SU-DHL-6 (cell line): ENCODE measurements at regions not wholly inside any gene's neighbourhood (a gene's known extent, or its start where the extent isn't known, plus 50 kb on each side); places are given as distances from the start of the nearest gene placed in this dataset.

ENCODE experiments used
- H2AFZ ChIP-seq: fragments of 200-600 bp; sonication (generic); 2 replicates; pipeline ENCODE4 v1.6.1; 2014; ENCODE audit warnings: low read depth, mild to moderate bottlenecking, moderate library complexity, mixed read lengths, antibody characterized with exemption, low read length; ENCODE audit not compliant: severe bottlenecking
- H3F3A ChIP-seq: fragments of 200-600 bp; shearing (Covaris generic); 2 replicates; pipeline ENCODE4 v1.6.0; 2016; ENCODE audit warnings: antibody characterized with exemption, mild to moderate bottlenecking; ENCODE audit not compliant: insufficient read depth
- H3K27ac ChIP-seq: fragments of 200-600 bp; sonication (generic); 2 replicates; pipeline ENCODE4 v1.5.1; 2016; ENCODE audit warnings: low read depth, mild to moderate bottlenecking, low read length, moderate library complexity, mixed read lengths
- H3K27me3 ChIP-seq: fragments of 200-600 bp; sonication (generic), shearing (Covaris generic); 2 replicates; pipeline ENCODE4 v1.6.0; 2014; ENCODE audit warnings: mild to moderate bottlenecking, low read length
- H3K36me3 ChIP-seq: fragments of 200-600 bp; sonication (generic); 2 replicates; pipeline ENCODE4 v1.6.1; 2014; ENCODE audit warnings: mild to moderate bottlenecking, low read length, mixed read lengths
- H3K4me2 ChIP-seq: fragments of 300-600, 200-600 bp; shearing (Covaris generic), sonication (generic); 2 replicates; pipeline ENCODE4 v1.6.0; 2014; ENCODE audit warnings: low read length, low read depth, mild to moderate bottlenecking; ENCODE audit not compliant: poor library complexity, severe bottlenecking
- H3K4me3 ChIP-seq: fragments of 200-600 bp; sonication (generic); 2 replicates; pipeline ENCODE4 v1.5.1; 2014; ENCODE audit warnings: antibody characterized with exemption, low read length, mild to moderate bottlenecking, mixed read lengths; ENCODE audit not compliant: insufficient read depth, poor library complexity, severe bottlenecking
- H3K79me2 ChIP-seq: fragments of 200-600 bp; sonication (generic); 2 replicates; pipeline ENCODE4 v1.6.1; 2014; ENCODE audit warnings: mild to moderate bottlenecking, low read length, moderate library complexity; ENCODE audit not compliant: insufficient read depth
- H3K9ac ChIP-seq: fragments of 200-600 bp; sonication (generic); 2 replicates; pipeline ENCODE4 v1.7.0; 2014; ENCODE audit warnings: mild to moderate bottlenecking, low read length
- H3K9me2 ChIP-seq: fragments of 200-600 bp; sonication (generic); replicated peaks from 2 replicates; pipeline ENCODE4 v1.6.1; 2014; ENCODE audit warnings: low read length; ENCODE audit not compliant: insufficient read depth
- H3K9me3 ChIP-seq: fragments of 200-600 bp; sonication (generic); 2 replicates; pipeline ENCODE4 v1.6.1; 2014; ENCODE audit warnings: low read length, mixed read lengths; ENCODE audit not compliant: insufficient read depth
- H4K20me1 ChIP-seq: fragments of 200-600 bp; sonication (generic); 2 replicates; pipeline ENCODE4 v1.6.1; 2014; ENCODE audit warnings: low read depth, mild to moderate bottlenecking, antibody characterized with exemption, low read length, moderate library complexity, mixed read lengths
- CTCF ChIP-seq: fragments of 200-600 bp; sonication (generic); IDR thresholded peaks from one replicate; pipeline ENCODE4 v1.5.1; 2017; ENCODE audit warnings: antibody characterized with exemption, mild to moderate bottlenecking, low read length, moderate library complexity; ENCODE audit not compliant: insufficient read depth, poor library complexity, severe bottlenecking
- EZH2phosphoT487 ChIP-seq: fragments of 200-600 bp; sonication (generic), shearing (Covaris generic); conservative IDR thresholded peaks from 2 replicates; pipeline ENCODE4 v1.6.1; 2018; ENCODE audit warnings: mild to moderate bottlenecking, antibody characterized with exemption, low read length, moderate library complexity, mixed read lengths

DNA sequence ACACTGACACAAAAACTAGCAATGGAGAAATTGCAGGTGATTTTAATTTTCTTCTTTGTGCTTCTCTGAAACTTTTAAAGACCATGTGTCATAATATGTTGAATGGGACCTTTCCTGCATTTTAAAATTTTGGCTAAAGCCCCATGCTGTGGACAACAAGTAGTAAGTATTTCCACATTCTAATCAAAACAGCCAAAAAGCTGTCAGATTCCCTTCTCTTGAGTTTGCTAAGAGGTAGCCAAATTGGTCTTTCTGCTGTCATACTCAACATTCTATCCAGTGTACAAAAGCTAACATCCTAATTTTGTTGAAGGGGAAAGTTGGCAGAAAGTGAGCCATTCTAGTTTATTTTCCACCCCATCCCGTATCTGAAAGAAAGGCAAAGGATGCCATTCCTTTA is 447.6 kb downstream of the TFEC start:
- Histone ChIP-seq H3K36me3 (no peaks in the 10 kb centered on the region), H3K9me2 (no peaks in the 10 kb centered on the region), H3K9ac (no peak overlapping the region), H4K20me1 (no peaks in the 10 kb centered on the region), H2AFZ (no peak overlapping the region), H3K27ac (no peak overlapping the region), H3K4me2 (no peak overlapping the region), H3K4me3 (no peak overlapping the region), H3K27me3 (no peaks in the 10 kb centered on the region), H3K9me3 (no peaks in the 10 kb centered on the region), H3F3A (no peaks in the 10 kb centered on the region), H3K79me2 (no peaks in the 10 kb centered on the region)
- TF ChIP-seq CTCF: no peak
- TF ChIP-seq EZH2phosphoT487: no peak

DNA sequence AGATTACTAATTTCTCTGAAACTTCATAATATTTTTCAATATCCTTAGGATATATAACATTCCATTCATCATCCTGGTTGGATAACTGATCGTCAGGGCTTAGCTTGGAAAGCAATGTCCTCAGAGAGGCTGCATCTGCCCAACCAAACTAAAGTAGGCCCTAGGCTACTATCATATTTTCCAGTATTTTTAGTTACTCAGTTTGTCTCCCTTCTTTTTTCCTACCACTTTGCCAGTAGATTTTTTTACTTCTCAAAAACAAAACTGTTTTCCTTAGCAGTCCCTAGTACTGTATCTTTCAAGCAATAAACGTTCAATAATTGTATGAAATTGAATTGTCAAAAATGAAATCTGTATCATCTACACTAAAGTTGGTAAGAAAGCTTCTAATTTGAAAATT is 452.0 kb downstream of the TFEC start:
- no peaks in the 10 kb centered on the region for H3K9me3 ChIP-seq
- no peak overlapping the region for H3K27ac ChIP-seq
- no peaks in the 10 kb centered on the region for H3F3A ChIP-seq
- no peaks in the 10 kb centered on the region for H3K36me3 ChIP-seq
- no peak overlapping the region for H3K4me3 ChIP-seq
- no peak overlapping the region for H3K9ac ChIP-seq
- no peaks in the 10 kb centered on the region for H4K20me1 ChIP-seq
- H3K79me2 ChIP-seq: no peaks in the 10 kb centered on the region
- no peaks in the 10 kb centered on the region for H3K27me3 ChIP-seq
- no peak overlapping the region for H3K4me2 ChIP-seq
- H3K9me2 ChIP-seq: no peaks in the 10 kb centered on the region
- no peak overlapping the region for H2AFZ ChIP-seq
- TF ChIP-seq CTCF (no peak), EZH2phosphoT487 (no peak)

DNA sequence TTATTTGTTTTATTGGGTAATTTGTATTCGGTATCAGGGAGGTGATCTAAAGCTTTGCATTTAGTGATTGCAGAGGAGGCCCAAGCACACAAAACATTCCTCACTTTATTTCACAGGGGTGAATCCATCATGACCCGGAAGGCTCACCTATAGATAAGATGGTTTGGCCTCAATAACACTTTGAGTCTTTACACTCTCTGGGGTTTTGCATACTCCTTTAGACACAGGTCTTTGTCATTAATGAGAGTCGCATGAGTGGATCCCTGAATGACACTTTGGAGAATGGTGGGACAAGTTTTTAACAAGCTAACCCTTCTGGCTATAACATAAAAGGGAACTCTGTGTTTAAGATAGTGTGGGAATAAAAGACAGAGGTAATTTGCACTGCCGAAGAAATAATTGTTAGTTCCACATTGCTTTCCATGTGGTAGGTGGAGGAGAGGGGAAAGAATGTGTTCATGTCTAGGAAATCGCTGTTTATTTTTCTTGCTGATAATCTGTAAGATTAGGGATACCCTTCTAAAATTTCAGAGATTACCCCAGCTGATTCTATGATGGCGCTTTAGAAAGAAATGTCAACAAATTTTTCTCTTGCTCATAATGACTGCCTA is 455.8 kb downstream of the TFEC start:
- TF ChIP-seq CTCF (no peak), EZH2phosphoT487 (no peak)
- H3K4me2 ChIP-seq: no peak overlapping the region
- H3K79me2 ChIP-seq: no peaks in the 10 kb centered on the region
- H3K9ac ChIP-seq: no peak overlapping the region
- H3K27ac ChIP-seq: no peak overlapping the region
- H3K4me3 ChIP-seq: no peak overlapping the region
- H3K36me3 ChIP-seq: no peaks in the 10 kb centered on the region
- H3F3A ChIP-seq: no peaks in the 10 kb centered on the region
- H3K27me3 ChIP-seq: no peaks in the 10 kb centered on the region
- no peak overlapping the region for H2AFZ ChIP-seq
- H3K9me2 ChIP-seq: no peaks in the 10 kb centered on the region
- no peaks in the 10 kb centered on the region for H3K9me3 ChIP-seq
- H4K20me1 ChIP-seq: no peaks in the 10 kb centered on the region
